Pancreas (tissue), 10 donors: ENCODE measurements at regions not wholly inside any gene's neighbourhood (a gene's known extent, or its start where the extent isn't known, plus 50 kb on each side); places are given as distances from the start of the nearest gene placed in this dataset.

Source experiments
- ATAC-seq, 4 donors: fragments of 200-7000 bp; cut with Tn5 transposase; one replicate each; pipeline versions ENCODE4 v1.8.0 to v1.9.1; 2020; ENCODE audit warnings: mild to moderate bottlenecking in 4 of 4, moderate library complexity in 4 of 4
- DNase-seq, 6 donors: peaks; one replicate each; pipeline ENCODE4 v3.0.0-alpha.2; 2020
- FAIRE-seq: peaks from 2 replicates; lab custom pipeline; 2012; peaks lifted over from hg19 to GRCh38; lab: Jason Lieb, UNC
- H3K27ac ChIP-seq, 4 donors: fragments of 200-600 bp; sonication (generic); 1 replicate in 3 of 4; 2 replicates in 1 of 4; pipeline versions ENCODE4 v1.5.0 to v1.8.0; 2020
- H3K27me3 ChIP-seq, 4 donors: fragments of 200-600 bp; one replicate each; pipeline ENCODE4 v1.8.0; 2021
- H3K36me3 ChIP-seq, 3 donors: fragments of 200-600 bp; sonication (generic) in 1 of 3; one replicate each; pipeline versions ENCODE4 v1.5.0 to v1.8.0; 2020 to 2021
- H3K4me1 ChIP-seq, 3 donors: fragments of 200-600 bp; one replicate each; pipeline ENCODE4 v1.8.0; 2021
- H3K4me3 ChIP-seq, 4 donors: fragments of 200-600 bp; sonication (generic) in 2 of 4; one replicate each; pipeline versions ENCODE4 v1.5.0 to v1.8.0; 2020 to 2021
- H3K9me3 ChIP-seq, 4 donors: fragments of 200-600 bp; one replicate each; pipeline ENCODE4 v1.8.0; 2021
- CTCF ChIP-seq, 4 donors: fragments of 200-600 bp; sonication (generic) in 3 of 4; IDR thresholded peaks; one replicate each; pipeline versions ENCODE4 v1.5.0 to v1.8.0; 2021; ENCODE audit warnings: antibody characterized with exemption in 4 of 4
- WGBS, 2 donors: extraction: QIAGEN DNeasy Blood & Tissue Kit; methylation state at CpG; one replicate each; pipeline ENCODE4 v1.1.7; 2013; 5-methylcytosine and 5-hydroxymethylcytosine counted together
- intact Hi-C, 3 donors: fragments of 100-400 bp; cut with DNase I; formaldehyde crosslinking; loops; one replicate each; pipeline versions ENCODE4 v1.11.1 to v1.14.2; 2022
- donor health status: healthy with polysubstance abuse.
- donor health status: DM: no; HTN: no; CAD: no; lungs with moderate emphysema.
- donor health status: DM: no; HTN: no; CAD: no.
- donor health status: control.
- donor health status: control.
- donor health status: Bipolar disorder and iron deficiency.
- donor health status: DM: yes; HTN: yes; CAD: no.
- donor health status: DM: no; HTN: no; CAD: no.
- donor health status: DM: no; HTN: no; CAD: no.
- donor health status: DM: yes; HTN: yes; CAD: no.

- no peak for FAIRE-seq
Observed at GRCh38 chr3:54020436-54020835, 101.9 kb upstream of the CACNA2D3 start.

GRCh38 chr3:54014067-54014466 lies 108.3 kb upstream of the CACNA2D3 start:
- H3K9me3 ChIP-seq = no peaks in the 10 kb centered on the region
- H3K4me1 ChIP-seq = no peaks in the 10 kb centered on the region
- WGBS, 2 donors = 57 to 66% methylated on average over 3 of the region's 3 CpGs
- H3K36me3 ChIP-seq = no peaks in the 10 kb centered on the region
- DNase-seq (no peak), FAIRE-seq (no peak), ATAC-seq (no peak)
- no peaks in the 10 kb centered on the region for H3K27me3 ChIP-seq
- no peak for TF ChIP-seq CTCF (IDR thresholded peaks at IDR 0.05)
- H3K4me3 ChIP-seq = no peak overlapping the region
- intact Hi-C loops = no loop called here
- no peak overlapping the region for H3K27ac ChIP-seq

More at GRCh38 chr3:54020436-54020835, 101.9 kb upstream of the CACNA2D3 start:
- Histone ChIP-seq H3K9me3 (no peaks in the 10 kb centered on the region), H3K4me3 (no peak overlapping the region), H3K27me3 (no peaks in the 10 kb centered on the region), H3K36me3 (no peaks in the 10 kb centered on the region), H3K4me1 (no peaks in the 10 kb centered on the region), H3K27ac (no peak overlapping the region)
- ATAC-seq (no peak), DNase-seq (no peak)
- TF ChIP-seq CTCF (IDR thresholded peaks at IDR 0.05) = no peak
- WGBS, 2 donors = 81 to 84% methylated on average over 3 of the region's 3 CpGs
- intact Hi-C loops = no loop called here

- intact Hi-C loops = no loop called here
- H3K36me3 ChIP-seq = no peaks in the 10 kb centered on the region
- DNase-seq = no peak
- H3K27ac ChIP-seq = no peak overlapping the region
- 83 to 84% methylated on average over 2 of the region's 2 CpGs for WGBS, 2 donors
- no peak for FAIRE-seq
- H3K4me1 ChIP-seq = no peaks in the 10 kb centered on the region
- H3K9me3 ChIP-seq = no peaks in the 10 kb centered on the region
- no peak overlapping the region for H3K4me3 ChIP-seq
- TF ChIP-seq CTCF (IDR thresholded peaks at IDR 0.05) = no peak
- H3K27me3 ChIP-seq = no peaks in the 10 kb centered on the region
- no peak for ATAC-seq
Observed at GRCh38 chr3:54008744-54009143, 113.6 kb upstream of the CACNA2D3 start.

GRCh38 chr3:54008099-54008498 lies 114.3 kb upstream of the CACNA2D3 start:
- intact Hi-C loops = no loop called here
- Histone ChIP-seq H3K27me3 (no peaks in the 10 kb centered on the region), H3K9me3 (no peaks in the 10 kb centered on the region), H3K4me1 (no peaks in the 10 kb centered on the region), H3K27ac (no peak overlapping the region), H3K36me3 (no peaks in the 10 kb centered on the region), H3K4me3 (no peak overlapping the region)
- FAIRE-seq = no peak
- WGBS, 2 donors = 77 to 86% methylated on average over 6 of the region's 6 CpGs
- no peak for TF ChIP-seq CTCF (IDR thresholded peaks at IDR 0.05)
- no peak for ATAC-seq
- no peak for DNase-seq

GRCh38 chr3:54004335-54004734 lies 112.7 kb upstream of the SELENOK start:
- no peak for TF ChIP-seq CTCF (IDR thresholded peaks at IDR 0.05)
- Histone ChIP-seq H3K27ac (no peak overlapping the region), H3K4me1 (peaks cover 0 to 4% (median 0%) of the 10 kb centered on the region in 3 donors), H3K4me3 (no peak overlapping the region), H3K36me3 (no peaks in the 10 kb centered on the region), H3K9me3 (no peaks in the 10 kb centered on the region), H3K27me3 (peaks cover 0 to 6% (median 0%) of the 10 kb centered on the region in 4 donors)
- intact Hi-C loops = no loop called here
- no peak for FAIRE-seq
- no peak for ATAC-seq
- DNase-seq = no peak
- WGBS, 2 donors = 69 to 72% methylated on average over 5 of the region's 5 CpGs
